ENCODE measurements at regions not wholly inside any gene's neighbourhood (a gene's known extent, or its start where the extent isn't known, plus 50 kb on each side); places are given as distances from the start of the nearest gene placed in this dataset.
"Not testable (repeated sequence)": the region's sequence is repeated elsewhere in the genome, so short reads cannot be mapped to it uniquely, and the experiment has no call there.

- no peaks in the 10 kb centered on the region for H3K9me3 ChIP-seq
- H3K27me3 ChIP-seq = no peaks in the 10 kb centered on the region
- TF ChIP-seq POLR2A (IDR thresholded peaks at IDR 0.05) (no peak), CTCF (IDR thresholded peaks at IDR 0.05) (no peak)
- no peaks in the 10 kb centered on the region for H3K36me3 ChIP-seq
- intact Hi-C loops (cut with DNase I; ENCODE audit: low total_unique reads) = no loop called here
- no peaks in the 10 kb centered on the region for H3K4me1 ChIP-seq
- H3K27ac ChIP-seq = no peak overlapping the region
- no peak overlapping the region for H3K4me3 ChIP-seq
- no peak for DNase-seq
These were observed 103.1 kb upstream of the SMLR1 start for GRCh38 chr6:130724089-130724488.

DNA sequence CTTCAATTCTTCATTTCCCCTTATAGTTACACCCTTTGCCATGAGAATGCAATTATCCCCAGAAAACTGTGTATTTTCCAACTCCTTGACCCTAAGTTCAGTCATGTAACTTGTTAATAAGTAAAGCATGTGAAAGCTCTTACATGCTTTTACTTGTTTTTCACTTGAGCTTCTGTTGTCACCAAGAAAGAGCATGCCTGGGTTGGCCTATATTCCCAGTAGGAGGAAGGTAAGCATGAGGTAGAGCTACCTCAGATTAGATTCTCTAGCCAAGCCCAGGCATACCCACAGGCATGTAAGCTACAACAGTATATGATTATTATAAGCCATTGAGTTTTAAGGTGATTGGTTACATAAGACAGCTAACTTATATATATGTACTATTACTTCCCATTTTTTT lies 101.7 kb upstream of the SMLR1 start:
- Histone ChIP-seq H3K9me3 (no peaks in the 10 kb centered on the region), H3K36me3 (no peaks in the 10 kb centered on the region), H3K4me3 (no peak overlapping the region), H3K27ac (no peak overlapping the region), H3K27me3 (no peaks in the 10 kb centered on the region), H3K4me1 (no peaks in the 10 kb centered on the region)
- intact Hi-C loops (cut with DNase I; ENCODE audit: low total_unique reads) = no loop called here
- TF ChIP-seq POLR2A (IDR thresholded peaks at IDR 0.05) (no peak), CTCF (IDR thresholded peaks at IDR 0.05) (no peak)
- DNase-seq = no peak

GRCh38 chr6:130728064-130728463 lies 99.1 kb upstream of the SMLR1 start:
- intact Hi-C loops (cut with DNase I; ENCODE audit: low total_unique reads); H3K9me3 ChIP-seq: not testable (repeated sequence)

DNA sequence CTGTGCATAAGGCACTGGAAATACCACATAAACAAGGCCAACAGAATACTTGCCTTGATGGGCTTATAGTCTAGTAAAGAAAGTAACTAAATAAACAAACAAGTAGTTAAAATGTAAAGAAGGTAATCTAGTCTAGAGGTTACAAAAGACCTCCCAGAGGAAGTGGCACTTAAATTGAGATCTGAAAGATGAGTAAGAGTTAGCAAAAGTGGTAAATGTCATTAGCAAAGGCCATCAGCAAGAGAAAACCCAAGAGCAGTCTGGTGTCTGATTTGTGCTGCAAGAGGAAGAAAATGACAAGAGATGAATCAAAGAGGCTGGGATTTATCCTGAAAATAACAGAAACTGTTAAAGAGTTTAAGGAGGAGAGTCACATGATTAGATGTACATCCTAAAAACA lies 96.6 kb upstream of the SMLR1 start:
- intact Hi-C loops (cut with DNase I; ENCODE audit: low total_unique reads) = no loop called here
- H3K27ac ChIP-seq = no peak overlapping the region
- TF ChIP-seq CTCF (IDR thresholded peaks at IDR 0.05) (no peak), POLR2A (IDR thresholded peaks at IDR 0.05) (no peak)
- H3K27me3 ChIP-seq = no peaks in the 10 kb centered on the region
- DNase-seq = no peak
- H3K36me3 ChIP-seq = no peaks in the 10 kb centered on the region
- H3K9me3 ChIP-seq = no peaks in the 10 kb centered on the region
- no peak overlapping the region for H3K4me3 ChIP-seq
- H3K4me1 ChIP-seq = no peaks in the 10 kb centered on the region

More at GRCh38 chr6:130728064-130728463, 99.1 kb upstream of the SMLR1 start:
- not testable (repeated sequence) for H3K36me3 ChIP-seq, H3K4me1 ChIP-seq, H3K4me3 ChIP-seq, H3K27me3 ChIP-seq, H3K27ac ChIP-seq, DNase-seq

DNA sequence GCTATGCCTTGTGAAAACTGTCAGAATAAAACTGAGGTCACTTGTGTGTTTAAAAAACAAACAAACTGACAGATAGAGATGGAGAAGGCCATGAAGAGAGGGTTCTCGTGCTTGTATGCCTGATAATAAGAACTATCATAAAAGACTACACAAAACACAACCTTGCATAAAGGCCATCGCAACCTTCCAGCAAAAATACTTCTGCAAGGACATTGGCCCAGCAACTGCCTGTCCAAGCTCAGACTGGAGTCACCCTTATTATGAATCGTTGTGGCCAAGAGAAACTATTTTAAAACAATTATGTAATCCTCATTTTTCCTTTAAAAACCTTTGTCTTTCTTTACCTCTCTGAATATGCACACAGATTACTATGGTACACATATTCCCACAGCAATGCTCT lies 93.0 kb upstream of the SMLR1 start:
- DNase-seq = no peak
- Histone ChIP-seq H3K36me3 (no peaks in the 10 kb centered on the region), H3K4me3 (no peak overlapping the region), H3K9me3 (no peaks in the 10 kb centered on the region), H3K27ac (no peak overlapping the region), H3K4me1 (no peaks in the 10 kb centered on the region), H3K27me3 (no peaks in the 10 kb centered on the region)
- intact Hi-C loops (cut with DNase I; ENCODE audit: low total_unique reads) = no loop called here
- no peak for TF ChIP-seq POLR2A (IDR thresholded peaks at IDR 0.05)
- TF ChIP-seq CTCF (IDR thresholded peaks at IDR 0.05) = no peak

DNA sequence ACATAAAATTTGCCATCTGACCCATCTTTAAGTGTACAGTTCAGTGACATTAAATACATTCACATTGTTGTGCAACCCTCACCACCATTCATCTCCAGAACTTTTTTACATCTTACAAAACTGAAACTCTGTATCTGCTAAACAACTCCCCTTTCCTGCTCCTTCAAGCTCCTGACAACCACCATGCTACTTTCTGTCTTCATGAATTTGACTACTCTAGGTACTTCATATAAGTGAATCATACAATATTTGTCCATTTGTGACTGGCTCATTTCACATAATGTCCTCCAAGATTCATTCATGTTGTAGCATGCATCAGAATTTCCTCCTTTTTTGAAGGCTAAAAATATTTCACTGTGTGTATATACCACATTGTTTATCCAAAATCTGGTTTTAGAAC lies 86.9 kb upstream of the SMLR1 start:
- Histone ChIP-seq H3K27ac (no peak overlapping the region), H3K27me3 (no peaks in the 10 kb centered on the region), H3K4me3 (no peak overlapping the region), H3K4me1 (no peaks in the 10 kb centered on the region), H3K36me3 (no peaks in the 10 kb centered on the region), H3K9me3 (no peaks in the 10 kb centered on the region)
- DNase-seq = no peak
- intact Hi-C loops (cut with DNase I; ENCODE audit: low total_unique reads) = no loop called here
- TF ChIP-seq CTCF (IDR thresholded peaks at IDR 0.05) = no peak

Measured in uterus (tissue), 3 donors.